GM21515 (cell line): ENCODE measurements at regions not wholly inside any gene's neighbourhood (a gene's known extent, or its start where the extent isn't known, plus 50 kb on each side); places are given as distances from the start of the nearest gene placed in this dataset.
"Not testable (repeated sequence)": the region's sequence is repeated elsewhere in the genome, so short reads cannot be mapped to it uniquely, and the experiment has no call there.

Experiments
- ATAC-seq: cut with Tn5 transposase; IDR thresholded peaks from one replicate; pipeline ENCODE4 v1.9.1; 2021; ENCODE audit not compliant: unreplicated experiment

DNA sequence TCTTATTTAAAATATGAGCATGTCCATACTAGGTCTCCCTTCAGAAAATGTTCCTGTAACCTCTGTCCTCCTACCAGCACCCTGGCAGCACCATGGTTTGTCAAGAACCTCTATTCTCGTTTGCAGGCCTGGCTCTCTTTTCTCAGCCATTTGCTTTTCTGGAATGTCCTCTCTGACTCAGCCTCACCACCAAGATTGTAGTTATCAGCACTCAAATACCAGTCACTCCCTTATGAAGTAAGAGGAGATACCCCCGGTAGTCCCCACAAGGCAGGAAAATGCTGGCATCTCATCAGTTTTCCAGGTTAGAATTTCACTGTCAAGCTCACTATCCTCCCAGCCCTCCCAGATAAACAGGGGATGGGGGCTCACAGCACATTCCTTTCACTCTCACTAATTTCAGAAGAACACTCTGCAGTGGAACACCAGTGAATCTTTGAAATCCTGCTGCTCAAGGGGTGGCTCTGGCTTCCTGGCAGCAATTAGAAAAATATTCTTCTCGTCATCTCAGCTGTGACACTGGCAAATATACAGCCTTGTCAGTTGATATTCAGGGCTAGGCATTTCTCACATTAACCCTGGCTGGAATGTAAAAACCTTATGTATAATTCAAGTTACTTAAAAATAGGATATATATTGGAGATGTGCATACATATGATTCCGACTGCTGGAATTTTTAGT lies 129.2 kb downstream of the TBX18 start:
- no peak for ATAC-seq

DNA sequence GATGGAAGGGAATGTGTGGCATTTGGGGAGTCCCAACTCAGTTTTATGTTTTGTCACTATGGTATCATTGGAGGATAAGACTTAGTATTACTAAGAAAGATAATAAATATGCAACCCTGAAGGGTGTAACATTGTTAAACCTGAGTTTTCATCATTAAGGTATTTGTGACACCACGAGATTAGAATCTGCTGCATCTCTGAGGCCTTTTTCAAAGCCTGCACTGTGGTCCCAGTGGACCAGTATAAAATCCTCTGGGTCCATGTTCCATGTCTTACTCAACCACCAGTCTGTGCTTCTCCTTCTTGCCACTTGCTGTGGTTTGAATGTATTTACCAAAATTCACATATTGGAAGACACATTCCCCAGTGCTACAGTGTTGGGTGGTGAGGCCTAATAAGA lies 130.6 kb downstream of the TBX18 start:
- ATAC-seq = no peak

DNA sequence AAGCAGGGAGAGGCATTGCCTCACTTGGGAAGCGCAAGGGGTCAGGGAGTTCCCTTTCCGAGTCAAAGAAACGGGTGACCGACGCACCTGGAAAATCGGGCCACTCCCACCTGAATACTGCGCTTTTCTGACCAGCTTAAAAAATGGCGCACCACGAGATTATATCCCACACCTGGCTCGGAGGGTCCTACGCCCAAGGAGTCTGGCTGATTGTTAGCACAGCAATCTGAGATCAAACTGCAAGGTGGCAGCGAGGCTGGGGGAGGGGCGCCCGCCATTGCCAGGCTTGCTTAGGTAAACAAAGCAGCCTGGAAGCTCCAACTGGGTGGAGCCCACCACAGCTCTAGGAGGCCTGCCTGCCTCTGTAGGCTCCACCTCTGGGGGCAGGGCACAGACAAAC lies 137.9 kb downstream of the TBX18 start:
- not testable (repeated sequence) for ATAC-seq

DNA sequence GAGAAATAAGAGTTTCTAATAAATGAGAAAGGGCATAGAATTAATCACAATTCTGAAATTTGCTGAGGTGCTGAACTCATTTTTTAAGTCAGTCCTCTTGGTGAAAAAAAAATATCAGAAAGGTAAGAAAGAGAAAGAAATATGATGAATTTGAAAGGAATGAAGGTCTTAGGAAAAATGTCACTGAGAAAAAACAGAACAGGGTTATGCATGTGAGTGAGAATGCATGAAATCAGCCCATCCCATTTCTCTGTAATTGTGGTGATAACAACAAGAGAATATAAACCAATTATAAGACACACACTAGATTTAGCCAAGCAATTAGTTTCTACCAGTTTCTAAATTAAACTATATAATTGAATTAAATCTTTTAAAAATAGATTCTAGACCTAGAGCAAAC lies 138.9 kb downstream of the TBX18 start:
- no peak for ATAC-seq

DNA sequence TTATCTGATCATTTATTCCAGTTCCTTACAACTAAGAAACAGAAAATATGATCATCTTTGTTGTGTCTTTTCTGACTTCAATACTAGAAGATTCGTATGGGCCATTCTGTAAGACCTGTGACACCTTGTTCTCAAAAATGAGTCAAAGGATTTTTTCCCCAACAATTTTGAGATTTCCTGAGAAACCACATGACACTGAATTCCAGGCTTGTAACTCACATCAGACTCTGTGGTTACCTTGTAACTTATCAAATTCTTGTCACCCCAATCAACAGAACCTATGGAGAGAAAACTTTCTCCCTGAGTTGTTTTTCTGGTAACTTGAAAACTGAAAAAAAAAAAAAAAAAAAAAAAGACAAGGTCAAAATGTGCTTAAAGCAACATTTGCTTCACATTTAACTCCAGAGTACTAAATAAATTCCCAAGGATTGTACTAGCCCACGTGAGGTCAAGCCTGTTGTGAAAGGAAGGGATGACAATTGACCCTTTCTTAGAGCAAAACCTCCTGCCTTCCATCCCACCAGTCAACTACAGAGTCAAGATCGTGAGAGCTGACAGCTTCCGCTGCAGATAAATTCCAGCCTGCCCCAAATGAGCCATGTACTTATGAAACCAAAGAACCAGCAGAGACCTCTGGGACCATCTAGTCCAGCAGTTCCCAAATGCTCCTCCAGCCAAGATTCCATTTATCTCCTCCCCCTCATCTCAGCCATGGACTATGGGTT lies 140.3 kb downstream of the TBX18 start:
- ATAC-seq = no peak

DNA sequence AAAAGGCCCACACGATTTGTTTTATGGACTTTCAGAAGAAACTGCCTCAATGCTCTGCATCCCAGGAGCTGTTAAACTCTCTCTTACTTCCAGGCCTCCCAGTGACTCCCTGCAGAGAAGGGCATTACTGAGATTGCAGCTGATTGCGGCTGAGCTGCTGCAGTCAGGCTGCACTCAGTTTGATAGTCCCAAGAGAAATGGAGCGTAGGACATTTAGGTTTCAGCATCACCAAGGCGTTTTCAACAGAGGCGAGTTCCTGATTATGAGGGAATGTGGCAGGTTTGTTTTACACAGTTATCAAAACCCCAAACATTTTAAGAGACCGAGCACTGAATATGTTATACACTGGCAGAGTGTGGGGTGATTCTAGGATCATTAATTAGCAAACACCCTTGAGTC lies 145.6 kb downstream of the TBX18 start:
- ATAC-seq = no peak

DNA sequence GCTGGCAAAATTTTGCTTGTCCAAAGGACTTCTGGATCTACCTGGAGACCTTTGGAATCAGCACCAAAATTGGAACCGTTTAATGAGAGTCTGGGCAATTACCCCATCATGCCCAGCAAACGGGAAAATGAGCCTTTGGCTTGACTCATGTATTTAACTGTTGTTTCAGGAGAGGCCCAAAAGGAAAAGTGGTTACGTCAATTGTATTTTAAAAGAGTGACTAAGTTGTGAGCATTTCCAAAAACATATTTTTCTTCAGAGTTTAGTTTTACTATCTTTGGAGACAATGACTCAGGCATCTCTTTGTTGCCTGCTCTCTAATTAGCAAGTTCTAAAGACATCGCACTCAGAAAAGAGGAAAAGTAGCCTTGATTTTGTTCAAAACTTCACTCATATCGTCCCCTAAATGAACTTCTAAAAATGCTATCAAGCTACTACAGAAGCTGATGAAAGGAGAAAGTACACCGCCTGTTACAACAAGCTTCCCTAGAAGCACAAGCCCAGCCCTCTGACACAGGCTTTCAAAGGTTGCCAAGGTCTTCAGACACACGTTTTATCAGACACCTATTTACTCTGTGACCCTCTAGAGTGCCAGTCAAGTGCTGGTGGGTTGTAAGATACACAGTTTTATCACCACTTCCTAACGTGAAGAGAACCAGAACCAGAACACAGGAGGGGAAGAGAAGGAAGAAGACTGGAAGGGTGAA lies 146.2 kb downstream of the TBX18 start:
- no peak for ATAC-seq

DNA sequence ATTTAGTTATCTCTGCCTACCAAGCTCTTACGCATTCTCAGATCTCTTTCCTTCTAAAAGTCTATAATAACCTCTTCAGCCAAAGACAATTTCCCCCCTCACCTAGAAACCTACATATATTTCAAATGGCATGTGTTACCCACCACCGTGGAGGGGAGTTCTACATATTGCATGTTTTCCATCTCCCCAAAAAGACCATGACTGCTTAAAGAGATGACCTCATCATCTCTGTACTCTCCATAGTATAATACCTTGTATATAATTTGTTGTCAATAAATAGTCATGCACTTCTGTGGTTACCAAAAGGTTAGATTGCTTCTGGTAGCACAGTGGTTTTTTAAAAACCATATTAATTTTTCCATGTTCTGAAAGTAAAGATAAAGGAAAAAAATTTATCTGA lies 148.4 kb downstream of the TBX18 start:
- ATAC-seq = no peak

DNA sequence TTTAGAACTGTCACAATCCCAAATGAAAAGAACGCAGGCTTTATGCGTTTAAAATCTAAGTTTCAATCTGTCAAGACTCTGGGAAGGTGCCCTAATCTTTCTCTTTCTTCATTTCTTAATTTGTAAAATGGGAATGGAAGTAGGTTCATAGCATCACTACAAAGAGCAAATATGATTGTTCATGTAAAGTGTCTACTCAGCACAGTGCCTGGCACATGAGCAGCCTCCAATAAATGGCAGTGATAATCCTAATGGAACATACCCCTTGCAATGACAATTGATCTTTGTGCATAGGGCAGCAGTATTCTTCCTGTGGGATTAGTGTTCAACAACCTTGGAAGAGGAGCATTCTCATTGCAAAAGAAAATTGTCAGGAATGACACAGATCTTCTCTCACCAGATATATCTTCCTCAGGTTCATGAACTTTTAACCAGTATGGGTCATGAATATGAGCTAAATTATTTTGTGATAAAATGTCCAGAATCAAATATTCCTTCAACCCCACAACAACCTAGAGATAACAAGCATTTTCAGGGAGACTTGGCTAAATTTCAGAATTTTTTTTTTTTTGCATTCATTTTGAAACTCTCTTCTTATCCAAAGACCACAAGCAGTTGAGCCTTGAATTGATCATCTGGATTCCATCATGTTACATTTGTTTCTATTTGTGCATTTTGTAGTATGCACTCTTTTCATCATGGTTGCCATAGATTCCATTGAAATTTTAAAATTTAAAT lies 149.1 kb downstream of the TBX18 start:
- ATAC-seq = no peak

DNA sequence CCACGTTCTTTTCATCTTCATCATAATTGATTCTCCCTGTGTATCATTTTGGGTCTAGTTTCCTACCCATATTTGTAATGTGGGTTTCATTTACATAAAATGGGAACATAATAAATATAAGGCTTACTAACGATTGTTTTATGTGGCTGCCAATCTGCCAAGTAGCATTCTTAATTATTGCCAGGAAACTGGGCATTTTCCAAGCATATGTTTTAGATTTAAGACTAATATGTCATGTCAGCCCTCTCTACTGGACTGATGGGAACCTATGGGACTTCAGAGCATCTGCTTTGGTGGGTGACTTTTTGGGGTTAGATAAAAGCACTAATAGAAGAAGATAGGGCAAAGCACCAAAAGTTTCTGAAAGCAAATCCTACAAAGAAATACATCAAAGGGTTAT lies 157.5 kb downstream of the TBX18 start:
- no peak for ATAC-seq

DNA sequence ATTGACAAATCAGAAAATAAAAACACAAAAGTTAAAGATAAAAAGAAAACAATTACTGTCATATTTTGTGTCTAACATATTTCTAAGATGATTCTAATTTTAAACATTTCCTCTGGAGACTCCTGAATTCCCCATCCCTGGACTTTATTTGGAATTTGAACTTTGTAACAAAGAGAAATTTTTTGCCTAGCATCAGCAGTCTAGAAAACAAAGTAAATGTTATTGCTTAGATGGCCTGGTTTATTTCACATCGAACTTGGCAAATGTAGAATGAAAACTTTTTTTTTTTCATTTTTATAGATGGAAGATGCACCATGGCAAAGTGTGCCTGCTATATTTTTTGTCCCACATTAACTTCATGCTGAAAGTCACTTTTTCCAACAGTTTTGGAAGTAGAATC lies 159.1 kb downstream of the TBX18 start:
- no peak for ATAC-seq

DNA sequence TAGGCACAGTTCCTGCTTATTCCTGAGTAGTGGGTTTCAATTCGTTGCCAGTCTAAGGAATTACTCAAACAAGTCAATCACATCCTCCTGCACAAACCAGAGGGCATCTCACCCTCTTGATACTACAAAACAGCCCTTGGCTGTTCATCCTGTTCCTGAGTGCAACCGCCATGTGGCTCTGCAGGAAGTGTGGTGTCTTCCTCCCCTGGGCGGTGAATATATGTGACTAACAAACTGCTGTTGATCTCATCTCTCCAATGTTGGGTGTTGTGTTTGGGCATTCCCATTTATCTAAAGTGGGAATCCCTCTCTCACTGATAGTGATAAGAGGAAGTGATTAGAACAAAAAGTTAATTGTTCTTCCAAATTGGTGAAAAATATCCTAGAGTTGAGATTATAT lies 163.0 kb downstream of the TBX18 start:
- ATAC-seq = no peak

DNA sequence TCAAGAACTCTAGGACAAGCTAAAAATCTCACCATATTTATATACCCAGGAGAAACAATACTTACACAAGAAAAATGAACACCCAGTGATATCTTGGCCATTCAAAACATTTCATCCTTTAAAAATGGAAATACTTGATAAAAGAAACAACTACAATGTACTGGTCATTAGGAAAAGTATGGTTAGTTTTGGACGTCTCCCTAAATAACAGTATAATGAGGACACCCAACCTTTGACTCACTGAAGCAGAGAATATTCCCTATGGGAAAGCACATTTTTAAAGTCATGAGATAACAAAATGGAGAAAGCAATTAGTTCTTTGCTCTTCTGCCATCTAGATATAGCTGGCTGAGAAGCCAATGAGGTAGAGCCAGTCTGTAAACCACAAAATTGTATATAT lies 164.4 kb downstream of the TBX18 start:
- no peak for ATAC-seq

DNA sequence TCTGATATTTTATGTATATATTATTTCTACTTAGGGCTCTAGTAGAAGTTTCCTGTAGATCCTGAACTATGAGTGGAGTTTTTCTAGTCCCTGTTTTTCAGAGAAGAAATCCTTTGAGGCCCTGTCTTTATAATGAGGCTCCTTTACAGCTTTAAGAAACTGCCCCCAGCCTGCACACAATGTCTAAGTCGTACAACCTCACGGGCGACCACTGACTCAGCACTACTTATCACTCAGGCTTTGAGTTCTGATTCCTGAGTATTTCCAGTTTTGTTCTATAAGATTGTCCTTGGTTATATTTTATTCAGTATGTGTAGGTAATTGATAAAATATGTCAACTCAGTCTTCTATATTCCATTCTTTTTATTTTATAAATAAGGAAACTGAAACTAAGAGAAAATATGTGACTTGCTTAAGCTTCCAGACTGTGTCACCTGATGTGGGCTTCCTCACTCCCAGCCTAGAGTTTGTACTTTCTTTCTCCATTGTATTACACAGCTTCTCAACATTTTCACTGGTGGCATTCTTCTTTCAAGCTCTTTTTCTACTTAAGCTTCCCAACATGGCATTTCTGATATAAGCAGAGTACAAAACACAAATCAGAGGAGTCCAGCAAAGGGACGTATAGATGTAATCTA lies 167.0 kb downstream of the TBX18 start:
- no peak for ATAC-seq

DNA sequence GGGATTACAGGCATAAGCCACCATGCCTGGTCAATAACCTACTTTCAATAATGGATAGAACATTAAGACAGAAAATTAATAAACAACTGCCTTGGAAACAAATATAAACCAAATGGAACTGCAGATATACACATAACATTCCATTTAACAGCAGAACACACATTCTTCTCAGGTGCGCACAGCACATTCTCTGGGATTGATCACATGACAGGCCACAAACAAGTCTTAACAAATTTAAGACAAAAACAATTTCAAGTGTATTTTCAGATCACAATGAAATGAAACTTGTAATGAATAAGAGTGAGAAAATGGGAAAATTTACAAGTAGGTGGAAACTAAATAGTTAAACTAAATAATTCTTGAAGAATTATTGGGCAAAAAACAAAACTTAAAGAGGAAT lies 167.9 kb downstream of the TBX18 start:
- ATAC-seq = no peak

DNA sequence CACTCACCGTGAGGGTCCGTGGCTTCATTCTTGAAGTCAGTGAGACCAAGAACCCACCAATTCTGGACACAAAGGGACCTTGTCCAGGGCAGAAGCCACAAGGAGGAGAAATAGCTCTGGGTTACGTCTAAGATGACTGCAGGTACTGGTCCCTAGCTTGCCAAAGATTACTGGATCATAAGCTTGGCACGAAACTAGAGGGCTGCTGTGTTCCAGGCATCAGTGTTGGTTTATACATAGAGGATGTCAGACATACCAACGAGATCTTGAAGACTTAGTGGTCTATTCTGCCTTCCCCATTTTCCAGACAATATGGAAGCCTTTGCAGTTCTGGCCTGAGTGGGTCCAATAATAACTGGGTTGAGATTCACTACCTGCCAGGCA lies 175.7 kb downstream of the TBX18 start:
- no peak for ATAC-seq

DNA sequence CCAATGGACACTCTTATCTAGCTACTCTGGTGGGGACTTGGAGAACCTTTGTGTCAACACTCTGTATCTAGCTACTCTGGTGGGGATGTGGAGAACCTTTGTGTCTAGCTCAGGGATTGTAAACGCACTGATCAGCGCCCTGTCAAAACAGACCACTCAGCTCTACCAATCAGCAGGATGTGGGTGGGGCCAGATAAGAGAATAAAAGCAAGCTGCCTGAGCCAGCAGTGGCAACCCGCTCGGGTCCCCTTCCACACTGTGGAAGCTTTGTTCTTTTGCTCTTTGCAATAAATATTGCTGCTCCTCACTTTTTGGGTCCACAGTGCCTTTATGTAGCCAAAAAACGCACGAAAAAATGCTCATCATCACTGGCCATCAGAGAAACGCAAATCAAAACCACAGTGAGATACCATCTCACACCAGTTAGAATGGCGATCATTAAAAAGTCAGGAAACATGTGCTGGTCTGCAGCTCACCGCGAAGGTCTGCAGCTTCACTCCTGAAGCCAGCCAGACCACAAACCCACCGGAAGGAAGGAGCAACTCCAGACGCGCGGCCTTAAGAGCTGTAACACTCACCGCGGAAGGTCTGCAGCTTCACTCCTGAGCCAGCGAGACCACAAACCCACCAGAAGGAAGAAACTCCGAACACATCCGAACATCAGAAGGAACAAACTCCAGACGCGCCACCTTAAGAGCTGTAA lies 176.3 kb downstream of the TBX18 start:
- not testable (repeated sequence) for ATAC-seq

DNA sequence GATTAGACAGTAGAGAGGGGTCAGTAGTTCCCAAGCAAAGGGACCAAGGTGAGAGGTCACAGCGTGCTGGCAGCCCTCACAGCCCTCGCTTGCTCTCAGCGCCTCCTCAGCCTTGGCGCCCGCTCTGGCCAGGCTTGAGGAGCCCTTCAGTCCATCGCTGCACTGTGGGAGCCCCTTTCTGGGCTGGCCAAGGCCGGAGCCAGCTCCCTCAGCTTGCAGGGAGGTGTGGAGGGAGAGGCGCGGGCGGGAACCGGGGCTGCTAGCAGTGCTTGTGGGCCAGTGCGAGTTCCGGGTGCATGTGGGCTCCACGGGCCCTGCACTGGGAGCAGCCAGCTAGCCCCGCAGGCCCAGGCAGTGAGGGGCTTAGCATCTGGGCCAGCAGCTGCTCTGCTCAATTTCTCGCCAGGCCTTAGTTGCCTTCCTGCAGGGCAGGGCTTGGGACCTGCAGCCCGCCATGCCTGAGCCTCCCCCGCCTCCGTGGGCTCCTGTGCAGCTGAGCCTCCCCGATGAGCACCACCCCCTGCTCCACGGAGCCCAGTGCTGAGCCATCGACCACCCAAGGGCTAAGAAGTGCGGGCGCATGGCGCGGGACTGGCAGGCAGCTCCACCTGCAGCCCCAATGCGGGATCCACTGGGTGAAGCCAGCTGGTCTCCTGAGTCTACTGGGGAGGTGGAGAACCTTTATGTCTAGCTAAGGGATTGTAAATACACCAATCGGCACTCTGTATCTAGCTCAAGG lies 177.0 kb downstream of the TBX18 start:
- not testable (repeated sequence) for ATAC-seq

DNA sequence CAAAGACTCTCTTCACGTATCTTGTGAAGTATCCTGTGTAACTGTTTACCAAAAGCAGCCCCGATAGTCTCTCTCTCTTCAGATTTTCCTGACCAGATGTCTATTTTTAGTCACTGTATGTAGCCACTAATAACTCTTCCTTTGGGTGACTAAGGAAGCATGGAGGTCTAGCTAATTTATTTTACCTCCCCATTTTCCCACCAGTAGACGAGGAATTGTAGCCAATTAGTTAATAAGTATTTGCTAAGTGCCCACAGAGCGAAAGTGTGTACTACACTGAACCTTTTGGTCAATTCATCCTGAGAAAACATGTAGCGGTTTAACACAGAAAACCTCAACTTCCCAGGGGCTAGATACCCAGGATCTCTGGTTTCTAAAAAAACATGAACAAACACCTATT lies 180.6 kb downstream of the TBX18 start:
- ATAC-seq = no peak

DNA sequence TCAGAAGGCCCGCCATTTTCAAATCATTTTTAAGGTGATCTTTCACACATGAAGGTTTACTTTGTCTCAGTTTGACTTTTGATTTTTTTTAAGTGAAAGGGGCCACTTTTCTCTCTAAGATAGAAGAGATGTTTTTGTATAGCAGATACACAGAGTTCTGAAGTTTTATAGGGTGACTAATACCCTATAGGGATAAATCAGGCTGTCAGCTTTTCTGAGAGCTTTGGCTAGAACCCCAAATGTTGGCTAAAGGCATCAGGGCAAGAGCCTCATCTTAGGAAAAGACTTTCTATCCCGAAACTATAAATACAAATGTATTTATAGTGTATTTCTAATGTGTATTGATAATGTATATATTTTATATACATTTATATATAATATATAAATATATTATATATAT lies 181.4 kb downstream of the TBX18 start:
- ATAC-seq = no peak
